ENCODE measurements at regions not wholly inside any gene's neighbourhood (a gene's known extent, or its start where the extent isn't known, plus 50 kb on each side); places are given as distances from the start of the nearest gene placed in this dataset.

DNA sequence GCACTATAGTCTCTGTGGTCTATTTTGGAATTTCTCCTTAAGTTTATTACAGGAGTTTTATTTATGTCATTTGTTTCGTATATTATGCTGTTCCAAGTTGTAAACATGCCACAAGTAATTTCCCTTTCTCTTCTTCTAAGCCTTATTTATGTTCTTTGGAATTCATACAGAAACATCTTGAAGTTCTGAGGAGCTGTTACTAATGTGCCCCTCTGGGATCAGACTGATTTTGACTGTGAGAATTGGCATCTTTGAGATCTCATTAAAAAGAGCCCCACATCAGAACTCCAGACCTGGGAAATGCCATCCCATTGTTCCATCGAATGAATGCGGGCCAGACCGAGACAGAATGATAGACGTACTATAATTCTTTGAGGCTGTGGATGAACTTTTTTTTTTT lies 138.8 kb upstream of the CD180 start:
- in situ Hi-C loops (cut with MboI; ENCODE audit: low sequenced_read_pairs) = no loop called here
- Histone ChIP-seq H3K4me3 (no peak overlapping the region), H3K27me3 (ENCODE audit: low read depth) (no peaks in the 10 kb centered on the region), H3K4me1 (no peaks in the 10 kb centered on the region), H3K9me3 (no peaks in the 10 kb centered on the region; the same call in 1 of the 2 replicates), H3K36me3 (replicated peaks) (no peaks in the 10 kb centered on the region)
- no peak for DNase-seq (ENCODE audit: low spot score in 2 of 2)

DNA sequence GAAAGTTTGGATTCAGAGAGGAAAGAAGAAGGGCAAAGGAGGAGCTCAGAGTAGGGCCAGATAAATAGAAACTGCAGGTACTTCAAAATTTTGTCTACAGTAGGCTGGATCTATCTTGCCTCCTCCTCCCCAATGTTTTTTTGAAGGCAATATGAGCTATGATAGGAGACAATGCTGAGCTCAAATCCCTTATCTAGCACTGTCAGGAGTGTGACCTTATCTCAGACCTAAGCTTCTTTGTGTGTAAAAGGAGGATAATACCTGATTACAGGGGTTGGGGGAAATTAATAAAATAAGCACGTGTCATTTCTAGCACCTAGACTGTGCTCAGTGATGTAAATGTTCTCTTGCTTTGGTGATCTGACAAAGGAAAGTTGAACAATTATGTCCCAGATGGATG lies 137.8 kb upstream of the CD180 start:
- no peaks in the 10 kb centered on the region for H3K27me3 ChIP-seq (ENCODE audit: low read depth)
- in situ Hi-C loops (cut with MboI; ENCODE audit: low sequenced_read_pairs) = no loop called here
- no peaks in the 10 kb centered on the region for H3K4me1 ChIP-seq
- no peaks in the 10 kb centered on the region; the same call in 1 of the 2 replicates for H3K9me3 ChIP-seq
- H3K36me3 ChIP-seq (replicated peaks) = no peaks in the 10 kb centered on the region
- H3K4me3 ChIP-seq = no peak overlapping the region
- no peak for DNase-seq (ENCODE audit: low spot score in 2 of 2)

DNA sequence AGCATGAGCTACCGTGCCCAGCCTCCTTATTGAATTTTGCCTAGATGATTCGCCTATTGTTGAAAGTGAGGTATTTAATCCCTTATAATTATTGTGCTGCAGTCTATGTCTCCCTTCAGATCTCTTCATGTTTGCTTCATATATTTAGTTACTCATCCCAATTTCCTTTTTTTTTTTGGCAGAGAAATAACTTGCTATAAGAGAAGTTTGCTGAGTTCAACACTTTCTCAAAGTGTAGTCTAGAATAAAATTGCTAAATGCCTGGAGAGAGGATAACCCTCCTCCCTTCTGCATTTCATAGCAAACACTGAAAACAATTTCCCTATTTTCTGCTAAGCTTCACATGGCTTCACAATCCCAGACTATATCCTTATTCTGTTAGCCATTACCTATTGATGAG lies 136.6 kb upstream of the CD180 start:
- no peak for DNase-seq (ENCODE audit: low spot score in 2 of 2)
- Histone ChIP-seq H3K4me1 (no peaks in the 10 kb centered on the region), H3K36me3 (replicated peaks) (no peaks in the 10 kb centered on the region), H3K4me3 (no peak overlapping the region), H3K27me3 (ENCODE audit: low read depth) (no peaks in the 10 kb centered on the region), H3K9me3 (no peaks in the 10 kb centered on the region; the same call in 1 of the 2 replicates)
- in situ Hi-C loops (cut with MboI; ENCODE audit: low sequenced_read_pairs) = no loop called here

DNA sequence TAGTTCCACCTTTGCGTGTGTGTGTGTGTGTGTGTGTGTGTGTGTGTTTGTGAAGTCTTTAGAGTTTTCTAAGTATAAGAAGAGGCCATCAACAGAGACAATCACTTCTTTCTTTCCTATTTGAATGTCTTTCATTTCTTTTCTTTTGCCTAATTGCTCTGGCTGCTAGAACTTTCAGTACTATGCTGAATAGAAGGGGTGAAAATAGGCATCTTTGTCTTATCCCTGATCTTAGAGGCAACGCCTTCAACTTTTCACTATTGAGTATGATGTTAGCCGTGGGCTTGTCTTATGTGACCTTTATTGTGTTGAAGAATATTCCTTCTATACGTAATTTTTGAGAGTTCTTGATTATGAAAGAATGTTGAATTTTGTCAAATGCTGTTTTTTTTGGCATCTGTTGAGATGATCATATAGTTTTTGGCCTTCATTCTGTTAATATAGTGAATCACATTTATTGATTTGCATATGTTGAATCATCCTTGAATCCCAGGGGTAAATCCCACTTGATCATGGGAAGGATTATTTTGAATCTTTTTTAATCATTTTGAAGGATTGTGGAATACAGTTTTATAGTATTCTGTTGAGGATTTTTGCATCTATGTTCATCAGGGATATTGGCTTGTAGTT lies 134.8 kb upstream of the CD180 start:
- Histone ChIP-seq H3K4me1 (no peaks in the 10 kb centered on the region), H3K36me3 (replicated peaks) (no peaks in the 10 kb centered on the region), H3K27me3 (ENCODE audit: low read depth) (no peaks in the 10 kb centered on the region), H3K9me3 (no peaks in the 10 kb centered on the region; the same call in 1 of the 2 replicates), H3K4me3 (no peak overlapping the region)
- in situ Hi-C loops (cut with MboI; ENCODE audit: low sequenced_read_pairs) = no loop called here
- no peak for DNase-seq (ENCODE audit: low spot score in 2 of 2)

DNA sequence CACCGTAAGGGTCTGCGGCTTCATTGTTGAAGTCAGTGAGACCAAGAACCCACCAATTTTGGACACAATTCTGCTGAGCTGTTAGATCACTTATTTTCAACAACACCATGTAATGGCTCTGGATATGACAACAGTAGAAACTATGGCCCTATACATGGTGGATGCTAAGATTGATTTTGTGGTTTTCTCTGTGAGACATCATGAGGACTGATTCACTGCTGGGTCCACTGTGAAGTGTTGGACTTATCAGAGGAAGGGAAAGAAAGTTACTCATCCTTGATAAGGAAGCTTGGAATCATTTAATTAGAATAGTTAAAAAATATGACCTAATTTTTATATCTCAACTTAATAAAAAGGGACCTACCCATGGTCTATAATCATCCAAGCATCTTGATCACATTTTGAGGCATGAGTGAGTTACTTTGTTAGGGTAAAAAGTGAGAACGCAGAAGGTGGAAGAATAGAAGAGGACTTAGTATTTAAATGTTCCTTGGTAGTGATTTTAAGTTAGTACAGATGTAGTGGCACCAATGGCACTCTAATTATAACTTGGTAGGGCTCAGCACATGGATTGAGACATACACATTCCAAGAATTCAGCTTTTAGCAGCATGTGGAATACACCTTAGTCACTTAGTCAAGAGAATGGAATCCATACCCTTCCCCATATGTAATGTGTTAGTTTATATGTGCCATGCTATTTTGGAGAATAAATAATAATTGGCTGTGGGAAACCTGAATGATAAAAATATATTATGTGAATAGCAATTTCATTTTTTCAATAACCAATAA lies 123.5 kb upstream of the CD180 start:
- Histone ChIP-seq H3K36me3 (replicated peaks) (no peaks in the 10 kb centered on the region), H3K4me1 (no peaks in the 10 kb centered on the region), H3K9me3 (no peaks in the 10 kb centered on the region), H3K4me3 (no peak overlapping the region), H3K27me3 (ENCODE audit: low read depth) (no peaks in the 10 kb centered on the region)
- DNase-seq (ENCODE audit: low spot score in 2 of 2) = no peak
- in situ Hi-C loops (cut with MboI; ENCODE audit: low sequenced_read_pairs) = no loop called here

DNA sequence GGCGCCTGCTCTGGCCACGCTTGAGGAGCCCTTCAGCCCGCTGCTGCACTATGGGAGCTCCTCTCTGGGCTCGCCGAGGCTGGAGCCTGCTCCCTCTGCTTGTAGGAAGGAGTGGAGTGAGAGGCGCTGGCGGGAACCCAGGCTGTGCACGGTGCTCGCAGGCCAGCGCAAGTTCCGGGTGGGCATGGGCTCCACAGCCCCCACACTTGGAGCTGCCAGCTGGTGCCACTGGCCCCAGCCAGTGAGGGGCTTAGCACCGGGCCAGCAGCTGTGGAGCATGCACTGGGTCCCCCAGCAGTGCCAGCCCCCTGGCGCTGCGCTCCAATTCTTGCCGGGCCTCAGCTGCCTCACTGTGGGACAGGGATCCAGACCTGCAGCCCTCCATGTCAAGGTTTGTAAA lies 122.1 kb upstream of the CD180 start:
- Histone ChIP-seq H3K36me3 (replicated peaks) (no peaks in the 10 kb centered on the region), H3K9me3 (no peaks in the 10 kb centered on the region), H3K27me3 (ENCODE audit: low read depth) (no peaks in the 10 kb centered on the region), H3K4me3 (no peak overlapping the region), H3K4me1 (no peaks in the 10 kb centered on the region)
- in situ Hi-C loops (cut with MboI; ENCODE audit: low sequenced_read_pairs) = no loop called here
- no peak for DNase-seq (ENCODE audit: low spot score in 2 of 2)

DNA sequence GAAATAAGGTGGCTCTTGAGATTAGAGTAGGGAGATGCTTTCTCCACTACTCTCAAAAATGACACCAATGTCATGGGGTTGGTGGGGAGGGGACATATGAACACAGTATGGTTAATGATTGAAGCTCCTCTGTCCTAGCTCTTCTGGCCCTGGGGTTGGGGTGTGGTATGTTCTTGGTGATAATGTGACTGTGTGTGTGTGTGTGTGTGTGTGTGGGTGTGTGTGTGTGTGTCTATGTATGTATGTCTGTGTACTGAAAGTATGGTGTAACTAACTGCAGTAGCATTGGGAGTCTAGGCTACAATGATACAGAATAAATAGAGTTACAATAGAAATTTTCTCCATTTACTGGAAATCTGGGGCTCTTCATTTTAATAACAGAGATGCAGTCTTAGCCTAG lies 121.0 kb upstream of the CD180 start:
- no peaks in the 10 kb centered on the region for H3K36me3 ChIP-seq (replicated peaks)
- no peaks in the 10 kb centered on the region for H3K9me3 ChIP-seq
- no peak for DNase-seq (ENCODE audit: low spot score in 2 of 2)
- H3K27me3 ChIP-seq (ENCODE audit: low read depth) = no peaks in the 10 kb centered on the region
- no peaks in the 10 kb centered on the region for H3K4me1 ChIP-seq
- in situ Hi-C loops (cut with MboI; ENCODE audit: low sequenced_read_pairs) = no loop called here
- no peak overlapping the region for H3K4me3 ChIP-seq

DNA sequence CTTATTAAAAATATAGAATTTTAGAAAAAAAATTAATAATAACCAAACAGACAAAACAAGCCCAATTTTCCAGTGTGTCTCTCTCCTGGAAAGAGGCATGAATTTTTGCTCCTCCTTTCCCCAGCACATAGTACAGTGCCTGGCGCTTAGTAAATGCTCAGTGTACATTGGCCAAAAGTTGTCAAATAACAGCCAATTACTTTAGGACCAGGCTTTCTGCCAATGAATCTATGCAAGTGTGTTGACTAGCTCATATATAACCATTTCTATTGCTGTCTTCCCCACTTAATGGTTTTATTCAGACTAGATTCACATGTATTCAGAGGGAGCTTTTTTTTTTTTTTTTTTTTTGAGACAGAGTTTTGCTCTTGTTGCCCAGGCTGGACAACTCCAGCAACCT lies 120.1 kb upstream of the CD180 start:
- in situ Hi-C loops (cut with MboI; ENCODE audit: low sequenced_read_pairs) = no loop called here
- Histone ChIP-seq H3K4me1 (no peaks in the 10 kb centered on the region), H3K9me3 (no peaks in the 10 kb centered on the region), H3K4me3 (no peak overlapping the region), H3K27me3 (ENCODE audit: low read depth) (no peaks in the 10 kb centered on the region), H3K36me3 (replicated peaks) (no peaks in the 10 kb centered on the region)
- no peak for DNase-seq (ENCODE audit: low spot score in 2 of 2)

DNA sequence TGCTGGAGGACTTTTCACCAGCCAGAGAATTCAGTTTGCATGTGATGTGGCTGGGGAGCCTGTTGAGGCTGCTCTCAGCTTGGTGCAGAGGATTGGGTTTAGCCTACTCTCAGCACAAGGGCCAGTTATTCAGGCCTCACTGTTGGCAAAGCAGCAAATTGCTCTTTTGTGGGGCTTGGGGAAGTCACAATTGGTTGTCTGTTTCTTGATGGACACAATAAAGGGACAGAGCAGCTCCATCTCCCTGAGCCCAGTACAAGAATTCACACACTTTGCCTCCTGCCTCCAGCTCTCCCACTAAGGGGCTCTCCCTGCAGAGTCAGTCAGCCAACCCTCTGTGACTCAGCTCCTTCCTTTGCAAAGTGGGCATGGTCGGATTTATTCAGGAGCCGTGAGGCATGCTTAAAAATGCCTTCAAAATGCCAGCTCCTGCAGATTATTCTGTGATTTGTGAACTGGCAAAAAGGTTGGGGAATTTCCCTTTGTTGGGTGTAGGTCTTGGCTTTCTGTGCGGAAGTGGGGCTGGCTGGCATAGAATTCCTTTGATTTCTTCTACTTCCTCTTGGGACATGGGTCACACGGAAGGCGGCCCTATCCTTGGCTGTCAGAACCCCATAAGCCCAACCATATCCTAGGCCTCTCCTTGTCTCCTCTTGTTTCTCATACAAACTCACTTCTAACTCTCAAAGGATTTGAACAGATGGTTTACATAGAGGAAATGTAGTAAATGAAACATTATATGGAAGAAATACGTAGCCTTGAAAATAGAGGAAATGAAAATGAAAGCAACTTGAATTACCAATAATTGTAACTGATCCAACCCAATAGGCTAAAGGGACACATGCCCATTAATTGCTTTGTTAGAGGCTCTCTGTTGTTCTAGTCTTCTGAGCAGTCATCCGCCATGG lies 118.7 kb upstream of the CD180 start:
- Histone ChIP-seq H3K36me3 (replicated peaks) (no peaks in the 10 kb centered on the region), H3K4me1 (no peaks in the 10 kb centered on the region), H3K4me3 (no peak overlapping the region), H3K9me3 (no peaks in the 10 kb centered on the region), H3K27me3 (ENCODE audit: low read depth) (no peaks in the 10 kb centered on the region)
- DNase-seq (ENCODE audit: low spot score in 2 of 2) = no peak
- in situ Hi-C loops (cut with MboI; ENCODE audit: low sequenced_read_pairs) = no loop called here

DNA sequence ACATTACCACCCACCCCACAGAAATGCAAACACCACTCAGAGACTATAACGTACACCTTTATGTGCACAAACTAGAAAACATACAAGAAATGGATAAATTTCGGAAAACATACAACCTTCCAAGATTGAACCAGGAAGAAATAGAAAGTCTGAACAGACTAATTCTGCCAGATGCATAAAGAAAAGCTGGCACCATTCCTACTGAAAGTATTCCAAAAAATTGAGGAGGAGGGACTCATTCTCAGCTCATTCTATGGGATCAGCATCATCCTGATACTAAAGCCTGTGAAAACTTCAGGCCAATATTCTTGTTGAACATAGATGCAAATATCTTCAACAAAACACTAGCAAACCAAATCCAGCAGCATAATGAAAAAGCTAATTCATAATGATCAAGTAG lies 115.1 kb upstream of the CD180 start:
- Histone ChIP-seq H3K4me3 (no peak overlapping the region), H3K36me3 (replicated peaks) (no peaks in the 10 kb centered on the region), H3K9me3 (no peaks in the 10 kb centered on the region), H3K27me3 (ENCODE audit: low read depth) (no peaks in the 10 kb centered on the region), H3K4me1 (no peaks in the 10 kb centered on the region)
- in situ Hi-C loops (cut with MboI; ENCODE audit: low sequenced_read_pairs) = no loop called here
- no peak for DNase-seq (ENCODE audit: low spot score in 2 of 2)

DNA sequence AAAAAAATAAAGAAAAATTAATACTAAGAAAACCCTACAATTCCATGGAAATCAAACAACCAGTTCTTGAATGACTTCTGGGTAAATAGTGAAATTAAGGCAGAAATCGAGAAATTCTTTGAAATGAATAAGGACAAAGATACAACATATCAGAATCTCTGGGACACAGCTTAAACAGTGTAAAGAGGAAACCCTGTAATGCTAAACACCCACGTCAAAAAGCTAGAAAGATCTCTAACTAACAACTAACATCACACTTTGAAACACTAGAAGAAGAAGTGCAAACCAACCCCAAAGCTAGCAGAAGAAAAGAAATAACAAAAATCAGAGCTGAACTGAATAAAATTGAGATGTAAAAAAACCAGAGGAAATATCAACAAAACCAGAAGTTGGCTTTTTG lies 114.6 kb upstream of the CD180 start:
- Histone ChIP-seq H3K4me3 (no peak overlapping the region), H3K9me3 (no peaks in the 10 kb centered on the region), H3K36me3 (replicated peaks) (no peaks in the 10 kb centered on the region), H3K4me1 (no peaks in the 10 kb centered on the region), H3K27me3 (ENCODE audit: low read depth) (no peaks in the 10 kb centered on the region)
- DNase-seq (ENCODE audit: low spot score in 2 of 2) = no peak
- in situ Hi-C loops (cut with MboI; ENCODE audit: low sequenced_read_pairs) = no loop called here

DNA sequence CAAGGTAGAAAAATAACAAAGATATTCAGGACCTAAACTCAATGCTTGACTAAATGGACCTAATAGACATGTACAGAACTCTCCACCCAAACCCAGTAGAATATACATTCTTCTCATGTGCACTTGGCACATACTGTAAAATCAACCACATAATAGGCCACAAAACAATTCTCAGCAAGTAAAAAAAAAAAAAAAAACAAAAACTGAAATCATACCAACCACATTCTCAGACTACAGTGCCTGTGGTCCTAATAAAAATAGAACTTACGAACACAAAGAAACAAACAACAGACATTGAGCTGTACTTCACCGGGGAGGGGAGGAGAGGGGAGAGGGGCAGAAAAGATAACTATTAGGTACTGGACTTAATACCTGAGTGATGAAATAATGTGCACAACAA lies 114.1 kb upstream of the CD180 start:
- H3K9me3 ChIP-seq = no peaks in the 10 kb centered on the region
- no peaks in the 10 kb centered on the region for H3K27me3 ChIP-seq (ENCODE audit: low read depth)
- in situ Hi-C loops (cut with MboI; ENCODE audit: low sequenced_read_pairs) = no loop called here
- H3K36me3 ChIP-seq (replicated peaks) = no peaks in the 10 kb centered on the region
- no peaks in the 10 kb centered on the region for H3K4me1 ChIP-seq
- no peak for DNase-seq (ENCODE audit: low spot score in 2 of 2)
- no peak overlapping the region for H3K4me3 ChIP-seq

DNA sequence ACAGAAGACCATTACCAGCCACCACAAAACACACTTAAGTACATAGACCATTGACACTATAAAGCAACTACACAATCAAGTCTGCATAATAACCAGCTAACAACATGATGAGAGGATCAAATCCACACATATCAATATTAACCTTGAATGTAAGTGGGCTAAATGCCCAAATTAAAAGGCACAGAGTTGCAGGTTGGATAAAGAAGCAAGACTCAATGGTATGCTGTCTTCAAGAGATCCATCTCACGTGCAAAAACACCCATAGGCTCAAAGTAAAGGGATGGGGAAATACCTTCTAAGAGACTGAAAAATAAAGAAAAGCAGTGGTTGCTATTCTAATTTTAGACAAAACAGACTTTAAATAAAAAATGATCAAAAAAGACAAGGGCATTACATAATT lies 113.6 kb upstream of the CD180 start:
- Histone ChIP-seq H3K9me3 (no peaks in the 10 kb centered on the region), H3K4me3 (no peak overlapping the region), H3K36me3 (replicated peaks) (no peaks in the 10 kb centered on the region), H3K4me1 (no peaks in the 10 kb centered on the region), H3K27me3 (ENCODE audit: low read depth) (no peaks in the 10 kb centered on the region)
- in situ Hi-C loops (cut with MboI; ENCODE audit: low sequenced_read_pairs) = no loop called here
- DNase-seq (ENCODE audit: low spot score in 2 of 2) = no peak

Data from HAP-1 (cell line).